ENCODE measurements at regions not wholly inside any gene's neighbourhood (a gene's known extent, or its start where the extent isn't known, plus 50 kb on each side); places are given as distances from the start of the nearest gene placed in this dataset.

DNA sequence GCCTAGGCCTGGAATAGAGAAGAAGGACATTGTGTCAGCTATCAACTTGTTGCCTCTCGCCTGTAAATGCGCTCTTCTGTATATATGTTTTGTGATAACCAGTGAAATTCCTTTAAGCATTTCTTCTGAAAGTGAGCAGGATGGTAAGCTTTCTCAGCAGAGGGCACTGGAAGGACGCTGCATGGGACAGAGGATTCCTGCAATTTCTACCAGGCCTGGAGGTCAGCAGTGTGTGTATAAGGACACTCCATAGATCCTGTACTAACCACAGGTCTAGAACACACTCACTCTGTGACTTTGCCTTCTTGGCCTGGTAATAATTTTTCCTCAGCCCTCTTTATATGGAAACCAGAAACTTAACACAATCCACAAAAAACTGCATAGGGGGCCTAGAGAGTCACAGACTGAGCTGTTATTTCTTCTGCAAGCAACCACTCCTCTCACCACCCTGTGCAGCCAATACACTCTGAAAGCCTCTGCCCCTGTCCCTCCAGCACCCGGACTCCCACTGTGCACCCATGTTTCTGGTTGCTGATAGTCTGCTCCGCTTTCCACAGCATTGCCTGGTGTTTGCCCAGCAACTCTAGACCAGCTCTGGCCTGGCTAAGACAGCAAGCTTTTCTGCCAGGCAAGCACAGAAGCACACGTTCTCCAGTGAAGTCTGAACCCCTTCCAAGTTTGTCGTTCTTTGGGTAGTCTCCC is 94.0 kb upstream of the RMST start:
- TF ChIP-seq, protein P1, sequence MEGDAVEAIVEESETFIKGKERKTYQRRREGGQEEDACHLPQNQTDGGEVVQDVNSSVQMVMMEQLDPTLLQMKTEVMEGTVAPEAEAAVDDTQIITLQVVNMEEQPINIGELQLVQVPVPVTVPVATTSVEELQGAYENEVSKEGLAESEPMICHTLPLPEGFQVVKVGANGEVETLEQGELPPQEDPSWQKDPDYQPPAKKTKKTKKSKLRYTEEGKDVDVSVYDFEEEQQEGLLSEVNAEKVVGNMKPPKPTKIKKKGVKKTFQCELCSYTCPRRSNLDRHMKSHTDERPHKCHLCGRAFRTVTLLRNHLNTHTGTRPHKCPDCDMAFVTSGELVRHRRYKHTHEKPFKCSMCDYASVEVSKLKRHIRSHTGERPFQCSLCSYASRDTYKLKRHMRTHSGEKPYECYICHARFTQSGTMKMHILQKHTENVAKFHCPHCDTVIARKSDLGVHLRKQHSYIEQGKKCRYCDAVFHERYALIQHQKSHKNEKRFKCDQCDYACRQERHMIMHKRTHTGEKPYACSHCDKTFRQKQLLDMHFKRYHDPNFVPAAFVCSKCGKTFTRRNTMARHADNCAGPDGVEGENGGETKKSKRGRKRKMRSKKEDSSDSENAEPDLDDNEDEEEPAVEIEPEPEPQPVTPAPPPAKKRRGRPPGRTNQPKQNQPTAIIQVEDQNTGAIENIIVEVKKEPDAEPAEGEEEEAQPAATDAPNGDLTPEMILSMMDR (IDR thresholded peaks at IDR 0.05): no peak
- TF ChIP-seq EZH2 (IDR thresholded peaks at IDR 0.05; ENCODE audit: borderline replicate concordance, insufficient read depth, low read depth, low read length, poor library complexity, severe bottlenecking): no peak

All from B cell (primary cell).